H9 (cell line): ENCODE measurements at regions not wholly inside any gene's neighbourhood (a gene's known extent, or its start where the extent isn't known, plus 50 kb on each side); places are given as distances from the start of the nearest gene placed in this dataset.

Experiments
- DNase-seq: peaks from one replicate; pipeline ENCODE4 v3.0.0-alpha.2; 2017
- H2AFZ ChIP-seq: one replicate; pipeline ENCODE4 v1.6.1; 2013; ENCODE audit warnings: mild to moderate bottlenecking, low read length, control low read depth, moderate library complexity
- H2AK5ac ChIP-seq: 2 replicates; pipeline ENCODE4 v1.6.1; 2013; ENCODE audit warnings: low read length, control low read depth, mixed read lengths; ENCODE audit not compliant: insufficient read length
- H2BK120ac ChIP-seq: one replicate; pipeline ENCODE4 v1.6.1; 2013; ENCODE audit warnings: low read depth, mild to moderate bottlenecking, low read length, control low read depth, inconsistent platforms; ENCODE audit not compliant: poor library complexity, severe bottlenecking
- H2BK12ac ChIP-seq: 2 replicates; pipeline ENCODE4 v1.6.1; 2013; ENCODE audit warnings: low read length, control low read depth, mixed read lengths, low read depth; ENCODE audit not compliant: insufficient read length
- H2BK15ac ChIP-seq: 2 replicates; pipeline ENCODE4 v1.6.1; 2013; ENCODE audit warnings: low read depth, low read length, control low read depth
- H2BK20ac ChIP-seq: one replicate; pipeline ENCODE4 v1.6.1; 2013; ENCODE audit warnings: low read depth, mild to moderate bottlenecking, low read length, control low read depth, inconsistent platforms; ENCODE audit not compliant: poor library complexity, severe bottlenecking
- H2BK5ac ChIP-seq: 2 replicates; pipeline ENCODE4 v1.6.1; 2013; ENCODE audit warnings: low read length, control low read depth, mixed read lengths; ENCODE audit not compliant: insufficient read length
- H3K14ac ChIP-seq: 2 replicates; pipeline ENCODE4 v1.6.1; 2013; ENCODE audit warnings: low read length, control low read depth; ENCODE audit not compliant: insufficient read depth
- H3K18ac ChIP-seq: 2 replicates; pipeline ENCODE4 v1.6.1; 2013; ENCODE audit warnings: low read depth, mild to moderate bottlenecking, mixed read lengths, low read length, control low read depth; ENCODE audit not compliant: insufficient read length
- H3K23ac ChIP-seq: 2 replicates; pipeline ENCODE4 v1.6.1; 2013; ENCODE audit warnings: low read length, control low read depth, mixed read lengths, low read depth; ENCODE audit not compliant: insufficient read length
- H3K23me2 ChIP-seq: 2 replicates; pipeline ENCODE4 v1.6.1; 2013; ENCODE audit warnings: low read depth, mild to moderate bottlenecking, mixed read lengths, low read length, control low read depth; ENCODE audit not compliant: insufficient read length, poor library complexity, severe bottlenecking
- H3K27ac ChIP-seq: 2 replicates; pipeline ENCODE4 v1.5.1; 2013; ENCODE audit warnings: low read length, control low read depth, mixed read lengths, low read depth; ENCODE audit not compliant: insufficient read length
- H3K27me3 ChIP-seq: 2 replicates; pipeline ENCODE4 v1.6.1; 2013; ENCODE audit warnings: low read length, control low read depth, inconsistent platforms; ENCODE audit not compliant: insufficient read depth
- H3K4ac ChIP-seq: 2 replicates; pipeline ENCODE4 v1.6.1; 2013; ENCODE audit warnings: low read depth, mild to moderate bottlenecking, control low read depth, inconsistent platforms, low read length, moderate library complexity
- H3K4me1 ChIP-seq: 2 replicates; pipeline ENCODE4 v1.6.1; 2013; ENCODE audit warnings: low read length, control low read depth, inconsistent platforms; ENCODE audit not compliant: insufficient read depth
- H3K4me2 ChIP-seq: 2 replicates; pipeline ENCODE4 v1.6.1; 2013; ENCODE audit warnings: low read length, control low read depth, mixed read lengths; ENCODE audit not compliant: insufficient read length, insufficient read depth
- H3K56ac ChIP-seq: 2 replicates; pipeline ENCODE4 v1.6.1; 2013; ENCODE audit warnings: low read depth, mild to moderate bottlenecking, mixed read lengths, low read length, control low read depth; ENCODE audit not compliant: insufficient read length
- H3K79me1 ChIP-seq: 2 replicates; pipeline ENCODE4 v1.6.1; 2013; ENCODE audit warnings: low read depth, mild to moderate bottlenecking, moderate library complexity, low read length, control low read depth, inconsistent platforms; ENCODE audit not compliant: insufficient read depth, poor library complexity, severe bottlenecking
- H3K79me2 ChIP-seq: 2 replicates; pipeline ENCODE4 v1.6.1; 2013; ENCODE audit warnings: low read length, control low read depth, inconsistent platforms; ENCODE audit not compliant: insufficient read depth
- H3K9ac ChIP-seq: 2 replicates; pipeline ENCODE4 v1.6.1; 2013; ENCODE audit warnings: low read length, control low read depth, mixed read lengths; ENCODE audit not compliant: insufficient read length; ENCODE audit errors: extremely low read depth
- H3K9me3 ChIP-seq: one replicate; pipeline ENCODE4 v1.6.1; 2013; ENCODE audit warnings: low read depth, low read length, inconsistent platforms; ENCODE audit not compliant: control insufficient read depth
- H3T11ph ChIP-seq: one replicate; pipeline ENCODE4 v1.6.1; 2013; ENCODE audit warnings: mild to moderate bottlenecking, low read length, control low read depth, inconsistent platforms
- H4K20me1 ChIP-seq: one replicate; pipeline ENCODE4 v1.6.1; 2013; ENCODE audit not compliant: control insufficient read depth, insufficient read length, insufficient read depth
- H4K5ac ChIP-seq: 2 replicates; pipeline ENCODE4 v1.6.1; 2013; ENCODE audit warnings: low read depth, mild to moderate bottlenecking, mixed read lengths, low read length, control low read depth; ENCODE audit not compliant: insufficient read length
- H4K8ac ChIP-seq: replicated peaks from 2 replicates; pipeline ENCODE4 v1.6.1; 2013; ENCODE audit warnings: low read length, control low read depth, mixed read lengths, low read depth; ENCODE audit not compliant: insufficient read length
- H4K91ac ChIP-seq: 2 replicates; pipeline ENCODE4 v1.6.1; 2013; ENCODE audit warnings: low read depth, mild to moderate bottlenecking, moderate library complexity, mixed read lengths, low read length, control low read depth; ENCODE audit not compliant: insufficient read length
- H3K27ac Mint-ChIP-seq, 3 experiments: 2 replicates in 2 of 3; 3 replicates in 1 of 3; pipeline ENCODE4 v1.8.0; 2020 to 2021; ENCODE audit warnings: mixed read lengths in 3 of 3, mild to moderate bottlenecking in 1 of 3, moderate library complexity in 1 of 3
- H3K27me3 Mint-ChIP-seq: 2 replicates; pipeline ENCODE4 v1.8.0; 2021; ENCODE audit warnings: low read depth, mild to moderate bottlenecking, moderate library complexity, mixed read lengths
- H3K36me3 Mint-ChIP-seq, 3 experiments: 2 replicates in 2 of 3; 3 replicates in 1 of 3; pipeline ENCODE4 v1.8.0; 2020 to 2021; ENCODE audit warnings: low read depth in 3 of 3, mixed read lengths in 3 of 3; ENCODE audit not compliant: insufficient read depth in 1 of 3
- H3K4me1 Mint-ChIP-seq, 2 experiments: 2 replicates each; pipeline ENCODE4 v1.8.0; 2020; ENCODE audit warnings: mixed read lengths in 2 of 2
- H3K4me3 Mint-ChIP-seq, 2 experiments: 2 replicates in 1 of 2; 3 replicates in 1 of 2; pipeline ENCODE4 v1.8.0; 2020 to 2021; ENCODE audit warnings: mild to moderate bottlenecking in 2 of 2, mixed read lengths in 2 of 2, moderate library complexity in 1 of 2
- H3K9me3 Mint-ChIP-seq, 2 experiments: 2 replicates in 1 of 2; 3 replicates in 1 of 2; pipeline ENCODE4 v1.8.0; 2020; ENCODE audit warnings: mild to moderate bottlenecking in 2 of 2, mixed read lengths in 2 of 2, moderate library complexity in 1 of 2
- WGBS: extraction: QIAGEN DNeasy Blood & Tissue Kit; methylation state at CpG from one replicate; pipeline ENCODE4 v1.1.7; 2013; ENCODE audit warnings: missing lambda C conversion rate, low lambda C conversion rate, mixed read lengths; ENCODE audit not compliant: insufficient read length; ENCODE audit errors: extremely low coverage; 5-methylcytosine and 5-hydroxymethylcytosine counted together
- TF ChIP-seq, protein P1 (sequence below): fragments of 200-600 bp; sonication (generic); conservative IDR thresholded peaks from 3 replicates; pipeline ENCODE4 v1.8.0; 2021; ENCODE audit warnings: antibody characterized with exemption, mild to moderate bottlenecking

- H3K36me3 Mint-ChIP-seq: no peaks in the 10 kb centered on the region
- Histone ChIP-seq H3T11ph (no peak overlapping the region), H3K4me1 (no peaks in the 10 kb centered on the region; the same call in 1 of the 2 replicates), H3K27me3 (no peaks in the 10 kb centered on the region), H2BK20ac (no peak overlapping the region), H3K56ac (no peak overlapping the region), H3K79me2 (no peaks in the 10 kb centered on the region), H2AFZ (peak overlapping the region; percentile 73), H3K4me2 (no peak overlapping the region), H2AK5ac (no peak overlapping the region), H3K4ac (no peak overlapping the region), H4K91ac (no peak overlapping the region), H4K20me1 (no peaks in the 10 kb centered on the region), H3K27ac (no peak overlapping the region), H3K79me1 (no peaks in the 10 kb centered on the region), H3K14ac (no peak overlapping the region), H2BK12ac (no peak overlapping the region), H3K9ac (no peak overlapping the region), H3K18ac (no peak overlapping the region), H4K5ac (no peak overlapping the region), H3K23ac (no peak overlapping the region), H4K8ac (no peak overlapping the region), H3K9me3 (no peaks in the 10 kb centered on the region), H2BK15ac (no peak overlapping the region), H3K23me2 (no peaks in the 10 kb centered on the region), H2BK120ac (no peak overlapping the region), H2BK5ac (no peak overlapping the region)
- peak overlapping the region in 1 of 3 experiments; percentile 1; a peak in 1 of 7 replicates for H3K27ac Mint-ChIP-seq
- no peak overlapping the region for H3K4me3 Mint-ChIP-seq
- no CpG with 5 or more reads among the region's 4 CpGs for WGBS
- H3K4me1 Mint-ChIP-seq: peaks cover 0 to 5% of the 10 kb centered on the region in 2 experiments; a peak in 1 of 4 replicates
- H3K27me3 Mint-ChIP-seq: no peaks in the 10 kb centered on the region
- TF ChIP-seq, protein P1, sequence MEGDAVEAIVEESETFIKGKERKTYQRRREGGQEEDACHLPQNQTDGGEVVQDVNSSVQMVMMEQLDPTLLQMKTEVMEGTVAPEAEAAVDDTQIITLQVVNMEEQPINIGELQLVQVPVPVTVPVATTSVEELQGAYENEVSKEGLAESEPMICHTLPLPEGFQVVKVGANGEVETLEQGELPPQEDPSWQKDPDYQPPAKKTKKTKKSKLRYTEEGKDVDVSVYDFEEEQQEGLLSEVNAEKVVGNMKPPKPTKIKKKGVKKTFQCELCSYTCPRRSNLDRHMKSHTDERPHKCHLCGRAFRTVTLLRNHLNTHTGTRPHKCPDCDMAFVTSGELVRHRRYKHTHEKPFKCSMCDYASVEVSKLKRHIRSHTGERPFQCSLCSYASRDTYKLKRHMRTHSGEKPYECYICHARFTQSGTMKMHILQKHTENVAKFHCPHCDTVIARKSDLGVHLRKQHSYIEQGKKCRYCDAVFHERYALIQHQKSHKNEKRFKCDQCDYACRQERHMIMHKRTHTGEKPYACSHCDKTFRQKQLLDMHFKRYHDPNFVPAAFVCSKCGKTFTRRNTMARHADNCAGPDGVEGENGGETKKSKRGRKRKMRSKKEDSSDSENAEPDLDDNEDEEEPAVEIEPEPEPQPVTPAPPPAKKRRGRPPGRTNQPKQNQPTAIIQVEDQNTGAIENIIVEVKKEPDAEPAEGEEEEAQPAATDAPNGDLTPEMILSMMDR: no peak
- DNase-seq: no peak
- no peaks in the 10 kb centered on the region for H3K9me3 Mint-ChIP-seq
Measured at GRCh38 chr4:149997881-149998421, 80.3 kb upstream of the DCLK2 start.
